Uterus (tissue), 3 donors: ENCODE measurements at regions not wholly inside any gene's neighbourhood (a gene's known extent, or its start where the extent isn't known, plus 50 kb on each side); places are given as distances from the start of the nearest gene placed in this dataset.

Experiments
- DNase-seq, 2 donors: peaks; one replicate each; pipeline ENCODE4 v3.0.0-alpha.2; 2019 to 2020
- H3K27ac ChIP-seq, 2 donors: fragments of 200-600 bp; sonication (generic); 1 replicate in 1 of 2; 2 replicates in 1 of 2; pipeline ENCODE4 v1.5.1; 2016 to 2018
- H3K27me3 ChIP-seq, 2 donors: fragments of 200-600 bp; sonication (generic); one replicate each; pipeline ENCODE4 v1.5.1; 2018 to 2019; ENCODE audit warnings: control low read depth in 1 of 2
- H3K36me3 ChIP-seq, 2 donors: fragments of 200-600 bp; sonication (generic); one replicate each; pipeline ENCODE4 v1.5.1; 2019; ENCODE audit warnings: control low read depth in 1 of 2
- H3K4me1 ChIP-seq, 2 donors: fragments of 200-600 bp; sonication (generic); one replicate each; pipeline ENCODE4 v1.5.1; 2018 to 2019; ENCODE audit warnings: control low read depth in 1 of 2
- H3K4me3 ChIP-seq, 2 donors: fragments of 200-600 bp; sonication (generic); 1 replicate in 1 of 2; 2 replicates in 1 of 2; pipeline ENCODE4 v1.5.1; 2018 to 2019; ENCODE audit warnings: mild to moderate bottlenecking in 1 of 2
- H3K9me3 ChIP-seq, 2 donors: fragments of 200-600 bp; sonication (generic); one replicate each; pipeline ENCODE4 v1.5.1; 2019; ENCODE audit warnings: control low read depth in 1 of 2
- POLR2A ChIP-seq, 2 donors: fragments of 450-650 bp; IDR thresholded peaks; one replicate each; pipeline ENCODE4 v1.6.1; 2016; ENCODE audit warnings: antibody characterized with exemption in 2 of 2, mild to moderate bottlenecking in 1 of 2, moderate library complexity in 1 of 2
- intact Hi-C: fragments of 100-400 bp; cut with DNase I; formaldehyde crosslinking; loops from one replicate; pipeline ENCODE4 v1.15.1; 2023; ENCODE audit warnings: low total_unique reads
- TF ChIP-seq, protein P1 (sequence below), 4 experiments: fragments of 200-600 bp in 2 of 4; fragments of 450-650 bp in 2 of 4; sonication (generic) in 2 of 4; IDR thresholded peaks; one replicate each; pipeline ENCODE4 v1.5.1; 2016 to 2019; ENCODE audit warnings: antibody characterized with exemption in 4 of 4, mild to moderate bottlenecking in 2 of 4, moderate library complexity in 1 of 4
- donor health status: DM: yes; HTN: yes; CAD: no.

DNA sequence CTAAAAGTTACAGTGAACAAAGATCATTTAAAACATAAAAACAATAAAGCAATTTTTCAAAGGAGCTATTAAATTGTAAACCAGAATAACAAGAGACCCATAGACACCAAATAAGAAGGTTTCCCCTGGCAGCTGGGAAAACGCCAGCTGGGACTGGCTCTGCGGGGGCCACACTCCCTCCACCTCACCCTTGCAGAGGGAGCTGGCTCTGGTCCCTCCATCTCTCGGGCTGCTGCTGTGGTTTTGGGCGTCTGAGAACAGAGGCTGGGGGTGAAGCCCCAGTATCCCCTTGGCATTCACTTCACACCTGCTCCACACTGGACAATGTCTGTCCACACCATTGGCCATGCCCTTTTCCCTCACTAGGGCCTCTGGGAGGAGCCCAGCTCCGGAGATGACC is 62.1 kb upstream of the OTOS start:
- Histone ChIP-seq H3K9me3 (no peaks in the 10 kb centered on the region), H3K4me1 (no peaks in the 10 kb centered on the region), H3K36me3 (no peaks in the 10 kb centered on the region), H3K27me3 (no peaks in the 10 kb centered on the region), H3K27ac (no peak overlapping the region), H3K4me3 (no peak overlapping the region)
- TF ChIP-seq, protein P1, sequence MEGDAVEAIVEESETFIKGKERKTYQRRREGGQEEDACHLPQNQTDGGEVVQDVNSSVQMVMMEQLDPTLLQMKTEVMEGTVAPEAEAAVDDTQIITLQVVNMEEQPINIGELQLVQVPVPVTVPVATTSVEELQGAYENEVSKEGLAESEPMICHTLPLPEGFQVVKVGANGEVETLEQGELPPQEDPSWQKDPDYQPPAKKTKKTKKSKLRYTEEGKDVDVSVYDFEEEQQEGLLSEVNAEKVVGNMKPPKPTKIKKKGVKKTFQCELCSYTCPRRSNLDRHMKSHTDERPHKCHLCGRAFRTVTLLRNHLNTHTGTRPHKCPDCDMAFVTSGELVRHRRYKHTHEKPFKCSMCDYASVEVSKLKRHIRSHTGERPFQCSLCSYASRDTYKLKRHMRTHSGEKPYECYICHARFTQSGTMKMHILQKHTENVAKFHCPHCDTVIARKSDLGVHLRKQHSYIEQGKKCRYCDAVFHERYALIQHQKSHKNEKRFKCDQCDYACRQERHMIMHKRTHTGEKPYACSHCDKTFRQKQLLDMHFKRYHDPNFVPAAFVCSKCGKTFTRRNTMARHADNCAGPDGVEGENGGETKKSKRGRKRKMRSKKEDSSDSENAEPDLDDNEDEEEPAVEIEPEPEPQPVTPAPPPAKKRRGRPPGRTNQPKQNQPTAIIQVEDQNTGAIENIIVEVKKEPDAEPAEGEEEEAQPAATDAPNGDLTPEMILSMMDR (IDR thresholded peaks at IDR 0.05): no peak
- TF ChIP-seq POLR2A (IDR thresholded peaks at IDR 0.05): no peak
- intact Hi-C loops: no loop called here
- no peak for DNase-seq

DNA sequence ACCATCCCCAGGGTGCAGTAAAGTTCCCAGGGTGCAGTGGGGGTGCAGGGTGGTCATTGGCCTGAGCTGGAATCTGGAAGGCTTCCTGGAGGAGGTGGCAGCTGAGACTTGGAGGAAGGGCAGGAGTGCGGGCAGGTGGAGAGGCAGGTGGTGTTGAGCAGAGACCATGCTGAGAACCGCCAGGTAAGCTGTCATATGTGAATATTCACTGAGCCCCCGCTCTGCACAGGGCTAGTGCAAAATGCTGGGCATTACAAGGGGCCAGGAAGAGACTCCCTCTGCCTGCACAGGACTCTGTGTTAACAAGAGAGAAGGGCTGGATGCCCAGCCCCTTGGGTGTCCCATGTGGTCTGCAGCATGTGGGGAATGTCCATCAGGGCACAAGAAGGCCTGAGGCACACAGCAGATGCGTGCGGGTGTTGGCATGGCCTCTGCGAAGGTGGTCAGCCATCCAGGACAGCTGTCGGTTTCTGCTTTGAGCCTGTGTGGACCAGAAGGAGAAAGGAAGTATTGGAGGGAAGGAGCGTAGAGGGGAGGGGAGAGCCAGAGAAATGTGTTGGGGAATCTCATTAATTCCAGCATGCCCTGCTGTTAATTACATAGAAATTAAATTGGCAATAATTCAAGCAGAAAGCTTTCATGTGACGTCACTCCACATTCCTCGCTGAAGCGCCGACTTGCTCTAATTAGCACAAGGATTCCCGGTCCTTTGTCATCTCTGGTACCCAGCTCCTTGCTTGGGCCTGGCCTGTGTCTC is 62.8 kb upstream of the OTOS start:
- DNase-seq: no peak
- TF ChIP-seq, protein P1 (IDR thresholded peaks at IDR 0.05): no peak
- TF ChIP-seq POLR2A (IDR thresholded peaks at IDR 0.05): no peak
- Histone ChIP-seq H3K36me3 (no peaks in the 10 kb centered on the region), H3K4me1 (no peaks in the 10 kb centered on the region), H3K9me3 (no peaks in the 10 kb centered on the region), H3K4me3 (no peak overlapping the region), H3K27ac (no peak overlapping the region), H3K27me3 (no peaks in the 10 kb centered on the region)
- intact Hi-C loops: no loop called here

DNA sequence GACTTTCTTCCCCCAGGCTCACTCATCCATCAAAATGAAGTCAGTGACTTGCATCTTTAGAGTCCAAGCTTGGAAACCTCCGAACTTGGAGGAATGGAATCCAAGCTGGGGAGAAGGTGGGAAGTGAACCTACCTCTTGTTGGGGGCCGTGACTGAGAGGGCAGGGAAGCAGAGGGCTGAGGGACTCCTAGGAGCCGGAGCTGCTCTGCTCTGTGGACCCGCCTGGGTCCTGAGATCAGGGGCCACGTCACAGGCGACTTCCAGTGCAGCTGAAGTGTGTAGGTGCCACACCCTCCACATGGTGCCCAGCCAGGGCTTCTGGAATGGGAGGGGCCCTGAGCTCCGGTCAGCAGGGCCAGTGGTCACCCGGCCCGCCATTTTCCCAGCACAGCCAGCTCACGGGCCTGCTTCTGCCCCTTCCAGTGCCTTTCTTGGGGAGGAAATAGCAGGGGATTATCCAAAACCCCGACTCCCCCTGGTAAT is 63.4 kb upstream of the OTOS start:
- intact Hi-C loops: no loop called here
- Histone ChIP-seq H3K4me3 (no peak overlapping the region), H3K9me3 (no peaks in the 10 kb centered on the region), H3K27ac (no peak overlapping the region), H3K36me3 (no peaks in the 10 kb centered on the region), H3K4me1 (no peaks in the 10 kb centered on the region), H3K27me3 (no peaks in the 10 kb centered on the region)
- no peak for TF ChIP-seq POLR2A (IDR thresholded peaks at IDR 0.05)
- TF ChIP-seq, protein P1 (IDR thresholded peaks at IDR 0.05): no peak
- no peak for DNase-seq

DNA sequence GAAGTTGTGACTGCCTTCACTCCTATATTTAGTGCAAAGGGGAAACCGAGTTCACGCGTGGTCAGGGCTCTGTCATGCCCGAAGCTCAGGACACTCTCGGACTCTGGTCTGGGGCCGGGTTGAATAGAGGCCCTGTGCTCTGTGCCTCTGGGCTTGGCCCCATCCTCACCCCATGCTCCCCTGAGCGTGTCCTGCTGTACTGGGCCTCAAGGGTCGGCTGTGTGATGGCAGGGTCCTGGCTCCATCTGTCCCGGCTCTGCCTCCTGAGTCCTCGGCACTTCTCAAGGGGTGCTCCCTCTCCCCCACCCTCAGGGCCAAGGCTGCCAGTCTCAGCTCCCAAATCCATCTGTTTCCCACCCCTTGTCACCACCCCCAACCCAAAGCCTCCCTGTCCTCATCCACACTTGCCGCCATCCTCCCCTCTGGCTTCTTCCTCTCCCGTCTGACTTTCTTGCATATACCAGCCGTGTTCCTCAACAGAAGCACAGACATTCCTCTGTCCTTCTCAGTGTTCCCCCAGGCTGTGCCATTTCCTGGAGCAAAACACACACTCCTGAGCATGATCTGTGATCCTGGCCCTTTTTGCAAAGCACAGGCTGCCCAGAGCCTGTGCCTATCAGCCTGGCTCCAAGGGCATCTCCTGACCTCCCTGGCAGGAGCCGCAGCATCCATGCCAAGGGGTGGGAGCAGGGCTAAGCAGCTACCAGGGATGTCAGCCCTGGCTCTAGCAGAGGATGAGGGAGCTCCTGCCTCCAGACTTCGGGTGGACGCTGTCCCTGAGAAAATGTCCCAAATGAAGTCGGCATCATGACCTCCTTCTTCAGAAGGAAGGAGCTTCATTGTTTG is 64.2 kb upstream of the OTOS start:
- Histone ChIP-seq H3K4me1 (no peaks in the 10 kb centered on the region), H3K9me3 (no peaks in the 10 kb centered on the region), H3K27ac (no peak overlapping the region), H3K27me3 (no peaks in the 10 kb centered on the region), H3K36me3 (no peaks in the 10 kb centered on the region), H3K4me3 (no peak overlapping the region)
- TF ChIP-seq, protein P1 (IDR thresholded peaks at IDR 0.05): no peak
- no peak for TF ChIP-seq POLR2A (IDR thresholded peaks at IDR 0.05)
- DNase-seq: peak in 1 of 2 donors; percentile 6
- intact Hi-C loops: no loop called here

DNA sequence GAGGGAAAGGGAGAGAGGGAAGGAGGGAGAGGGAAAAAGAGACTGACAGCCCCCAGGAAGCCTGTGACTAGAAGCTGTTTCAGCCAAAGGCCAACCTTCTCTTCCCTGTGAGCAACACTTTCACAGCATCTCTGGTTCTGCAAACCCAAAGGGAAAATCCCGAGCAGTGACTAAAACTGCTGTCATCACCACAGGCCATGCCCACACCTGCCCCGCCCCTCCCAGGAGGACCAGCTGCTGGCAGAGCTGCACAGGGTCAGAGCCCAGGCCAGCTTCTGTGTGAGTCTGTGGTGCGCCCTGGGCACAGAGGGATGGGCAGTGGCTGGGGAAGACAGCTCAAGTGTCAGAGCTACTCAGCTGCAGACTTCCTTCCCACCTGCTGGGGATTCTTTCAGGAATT is 64.9 kb upstream of the OTOS start:
- H3K36me3 ChIP-seq: no peaks in the 10 kb centered on the region
- no peaks in the 10 kb centered on the region for H3K9me3 ChIP-seq
- DNase-seq: peak in 1 of 2 donors; percentile 5
- H3K27ac ChIP-seq: no peak overlapping the region
- no peak overlapping the region for H3K4me3 ChIP-seq
- H3K4me1 ChIP-seq: no peaks in the 10 kb centered on the region
- H3K27me3 ChIP-seq: no peaks in the 10 kb centered on the region
- intact Hi-C loops: no loop called here
- TF ChIP-seq POLR2A (IDR thresholded peaks at IDR 0.05): no peak
- TF ChIP-seq, protein P1 (IDR thresholded peaks at IDR 0.05): no peak
